GM23338 (cell line): ENCODE measurements at regions not wholly inside any gene's neighbourhood (a gene's known extent, or its start where the extent isn't known, plus 50 kb on each side); places are given as distances from the start of the nearest gene placed in this dataset.

ENCODE experiments used
- ATAC-seq: fragments of 200-7000 bp; cut with Tn5 transposase; 3 replicates; pipeline ENCODE4 v1.9.1; 2020
- DNase-seq: peaks from one replicate; pipeline ENCODE4 v3.0.0-alpha.2; 2015; ENCODE audit warnings: low spot score
- H2AFZ ChIP-seq: fragments of 200-600 bp; sonication (generic); 2 replicates; pipeline ENCODE4 v1.8.0; 2016; ENCODE audit warnings: antibody characterized with exemption, mild to moderate bottlenecking, moderate library complexity
- H3F3A ChIP-seq: fragments of 200-600 bp; sonication (generic); replicated peaks from 2 replicates; pipeline ENCODE4 v1.8.0; 2017; ENCODE audit warnings: antibody characterized with exemption, mixed run types, low read depth
- H3K27ac ChIP-seq: fragments of 200-600 bp; sonication (generic); 2 replicates; pipeline ENCODE4 v1.6.1; 2016; ENCODE audit warnings: low read depth
- H3K27me3 ChIP-seq: fragments of 200-600 bp; sonication (generic); 2 replicates; pipeline ENCODE4 v1.8.0; 2016; ENCODE audit warnings: mild to moderate bottlenecking, mixed run types, moderate library complexity; ENCODE audit not compliant: insufficient read depth
- H3K36me3 ChIP-seq: fragments of 200-600 bp; sonication (generic); 2 replicates; pipeline ENCODE4 v1.8.0; 2016; ENCODE audit warnings: mild to moderate bottlenecking; ENCODE audit not compliant: insufficient read depth
- H3K4me1 ChIP-seq: fragments of 200-600 bp; sonication (generic); 2 replicates; pipeline ENCODE4 v1.8.0; 2016; ENCODE audit warnings: mild to moderate bottlenecking, moderate library complexity; ENCODE audit not compliant: insufficient read depth
- H3K4me2 ChIP-seq: fragments of 200-600 bp; sonication (generic); 2 replicates; pipeline ENCODE4 v1.7.1; 2017; ENCODE audit warnings: mixed run types
- H3K4me3 ChIP-seq: fragments of 200-600 bp; sonication (generic); 2 replicates; pipeline ENCODE4 v1.6.1; 2016; ENCODE audit warnings: mixed run types
- H3K79me2 ChIP-seq: fragments of 200-600 bp; sonication (generic); replicated peaks from 2 replicates; pipeline ENCODE4 v1.8.0; 2017; ENCODE audit warnings: mild to moderate bottlenecking; ENCODE audit not compliant: insufficient read depth
- H3K9me2 ChIP-seq: fragments of 200-600 bp; sonication (generic); 2 replicates; pipeline ENCODE4 v1.8.0; 2017; ENCODE audit not compliant: insufficient read depth
- H4K20me1 ChIP-seq: fragments of 200-600 bp; sonication (generic); replicated peaks from 2 replicates; pipeline ENCODE4 v1.8.0; 2017; ENCODE audit warnings: mild to moderate bottlenecking; ENCODE audit not compliant: insufficient read depth
- H3K27ac Mint-ChIP-seq: 2 replicates; pipeline ENCODE4 v1.8.0; 2020; ENCODE audit warnings: inconsistent platforms, mild to moderate bottlenecking, moderate library complexity, mixed read lengths
- H3K27me3 Mint-ChIP-seq: 3 replicates; pipeline ENCODE4 v1.8.0; 2022; ENCODE audit warnings: low read depth, mild to moderate bottlenecking, moderate library complexity, mixed read lengths, inconsistent platforms; ENCODE audit not compliant: insufficient read depth, poor library complexity
- H3K36me3 Mint-ChIP-seq: 3 replicates; pipeline ENCODE4 v1.8.0; 2021; ENCODE audit warnings: low read depth, mild to moderate bottlenecking, inconsistent platforms, moderate library complexity, mixed read lengths
- H3K4me1 Mint-ChIP-seq: 3 replicates; pipeline ENCODE4 v1.8.0; 2020; ENCODE audit warnings: mild to moderate bottlenecking, inconsistent platforms, mixed read lengths
- H3K4me3 Mint-ChIP-seq: 3 replicates; pipeline ENCODE4 v1.8.0; 2021; ENCODE audit warnings: moderate library complexity, mild to moderate bottlenecking, inconsistent platforms, mixed read lengths
- H3K9me3 Mint-ChIP-seq: 3 replicates; pipeline ENCODE4 v1.8.0; 2020; ENCODE audit warnings: moderate library complexity, mild to moderate bottlenecking, inconsistent platforms, mixed read lengths
- CREB1 ChIP-seq: fragments of 250-450 bp; sonication (Bioruptor Pico); IDR thresholded peaks from 2 replicates; pipeline ENCODE4 v1.5.0; 2020; ENCODE audit warnings: low read depth, mild to moderate bottlenecking, moderate library complexity
- EZH2 ChIP-seq: fragments of 200-600 bp; sonication (generic); IDR thresholded peaks from one replicate; pipeline ENCODE4 v1.8.0; 2017; ENCODE audit warnings: antibody characterized with exemption, mild to moderate bottlenecking, low read depth; ENCODE audit not compliant: unreplicated experiment
- EZH2phosphoT487 ChIP-seq: fragments of 200-600 bp; sonication (generic); IDR thresholded peaks from one replicate; pipeline ENCODE4 v1.8.1; 2018; ENCODE audit warnings: antibody characterized with exemption; ENCODE audit not compliant: unreplicated experiment
- NANOG ChIP-seq: IDR thresholded peaks from 2 replicates; pipeline ENCODE4 v1.6.1; 2016; ENCODE audit warnings: antibody characterized with exemption, borderline replicate concordance
- POLR2AphosphoS5 ChIP-seq: IDR thresholded peaks from 2 replicates; pipeline ENCODE4 v1.6.1; 2016; ENCODE audit warnings: antibody characterized with exemption, low read depth
- STAT1 ChIP-seq: IDR thresholded peaks from one replicate; pipeline ENCODE4 v1.6.1; 2016; ENCODE audit warnings: antibody characterized with exemption; ENCODE audit not compliant: unreplicated experiment
- ZNF114 ChIP-seq: fragments of 250-450 bp; sonication (Bioruptor Pico); IDR thresholded peaks from 2 replicates; pipeline ENCODE4 v1.5.0; 2020; ENCODE audit warnings: mild to moderate bottlenecking, moderate library complexity
- ZNF331 ChIP-seq: fragments of 250-450 bp; sonication (Bioruptor Pico); IDR thresholded peaks from 2 replicates; pipeline ENCODE4 v1.5.0; 2020; ENCODE audit warnings: low read depth, mild to moderate bottlenecking, moderate library complexity
- TF ChIP-seq, protein P1 (sequence below): IDR thresholded peaks from 2 replicates; pipeline ENCODE4 v1.6.1; 2016; ENCODE audit warnings: antibody characterized with exemption
- TF ChIP-seq, protein P2 (sequence below), 2 experiments: fragments of 200-600 bp in 1 of 2; sonication (generic) in 1 of 2; conservative IDR thresholded peaks; 2 replicates each; pipeline versions ENCODE4 v1.5.1 to v1.6.1; 2016 to 2017; ENCODE audit warnings: antibody characterized with exemption in 2 of 2, low read depth in 2 of 2, mild to moderate bottlenecking in 2 of 2, moderate library complexity in 1 of 2
- TF ChIP-seq, protein P3 (sequence below): fragments of 250-450 bp; sonication (Bioruptor Pico); IDR thresholded peaks from 2 replicates; pipeline ENCODE4 v1.5.0; 2020; ENCODE audit warnings: mild to moderate bottlenecking, moderate library complexity

DNA sequence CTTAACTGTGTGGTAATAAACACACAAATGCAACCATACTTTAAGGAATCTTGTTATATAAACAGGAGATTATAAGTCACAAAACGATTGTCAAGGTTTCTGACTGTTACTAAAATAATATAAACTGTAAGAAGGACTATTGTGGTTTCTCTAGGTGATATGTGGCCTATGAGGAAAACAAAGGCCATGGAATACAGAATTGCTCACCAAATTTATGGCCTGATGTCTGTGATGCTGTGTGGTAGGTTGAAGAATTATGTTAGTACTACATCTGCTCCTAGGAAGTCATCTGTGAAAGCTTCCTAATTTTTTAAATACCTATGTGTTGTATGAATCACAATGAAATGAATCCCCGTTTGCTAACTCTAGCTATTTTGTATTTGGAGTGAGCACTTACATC, 875.4 kb upstream of the MAP3K7 start:
- TF ChIP-seq ZNF331 (CRISPR knock-in tag) (no peak), POLR2AphosphoS5 (no peak), NANOG (no peak), CREB1 (no peak)
- Mint-ChIP-seq H3K9me3 (no peaks in the 10 kb centered on the region), H3K36me3 (no peaks in the 10 kb centered on the region), H3K4me1 (no peaks in the 10 kb centered on the region), H3K4me3 (no peak overlapping the region), H3K27ac (no peak overlapping the region), H3K27me3 (no peaks in the 10 kb centered on the region)
- no peak for ATAC-seq
- Histone ChIP-seq H3K9me2 (no peaks in the 10 kb centered on the region), H3F3A (no peaks in the 10 kb centered on the region), H3K36me3 (no peaks in the 10 kb centered on the region), H3K4me2 (no peak overlapping the region), H3K4me1 (no peaks in the 10 kb centered on the region), H3K27ac (no peak overlapping the region), H2AFZ (no peak overlapping the region), H3K4me3 (no peak overlapping the region), H3K79me2 (no peaks in the 10 kb centered on the region), H4K20me1 (no peaks in the 10 kb centered on the region), H3K27me3 (no peaks in the 10 kb centered on the region)
- no peak for DNase-seq

DNA sequence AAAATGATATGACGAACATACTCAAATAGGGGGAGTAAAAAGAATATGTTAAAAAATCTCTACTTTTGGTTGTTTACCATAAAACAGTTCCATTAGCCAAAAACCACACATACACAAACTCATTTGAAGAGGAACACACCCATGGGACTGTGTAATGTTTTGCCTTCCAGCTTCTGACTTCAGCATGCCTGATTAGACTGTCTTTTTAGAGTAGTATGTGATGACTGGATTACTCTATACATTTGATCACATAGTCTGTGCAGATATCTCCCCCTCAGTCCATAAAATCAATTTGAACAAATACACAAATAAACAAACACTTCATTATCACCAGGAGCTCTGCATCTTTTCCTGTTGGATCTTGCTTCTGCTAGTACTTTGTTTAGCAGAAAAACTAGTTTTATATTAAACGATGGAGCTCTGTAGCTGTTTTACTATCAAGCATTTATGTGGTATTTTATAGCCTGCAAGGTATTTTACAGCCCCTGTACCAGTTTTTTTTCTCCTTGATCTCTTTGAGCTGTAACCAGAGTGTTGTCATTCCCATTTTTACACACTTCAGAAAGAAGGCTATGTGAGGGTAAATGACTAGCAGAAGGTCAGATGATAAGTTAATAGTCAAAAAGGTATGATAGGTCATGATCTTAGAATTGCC, 866.5 kb upstream of the MAP3K7 start:
- no peak overlapping the region for H3K27ac Mint-ChIP-seq
- Histone ChIP-seq H3K27ac (no peak overlapping the region), H3K4me2 (no peak overlapping the region), H3K4me3 (no peak overlapping the region), H3F3A (no peaks in the 10 kb centered on the region), H3K27me3 (no peaks in the 10 kb centered on the region), H4K20me1 (no peaks in the 10 kb centered on the region), H3K79me2 (no peaks in the 10 kb centered on the region), H3K9me2 (0 out of 2 replicates have a peak, but pooled peaks cover 2% of the 10 kb centered on the region), H3K36me3 (no peaks in the 10 kb centered on the region), H3K4me1 (no peaks in the 10 kb centered on the region), H2AFZ (no peak overlapping the region)
- H3K4me1 Mint-ChIP-seq, result no peaks in the 10 kb centered on the region
- no peak for DNase-seq
- no peaks in the 10 kb centered on the region for H3K9me3 Mint-ChIP-seq
- H3K4me3 Mint-ChIP-seq, result no peak overlapping the region
- H3K36me3 Mint-ChIP-seq, result no peaks in the 10 kb centered on the region
- ATAC-seq, result no peak
- H3K27me3 Mint-ChIP-seq, result no peaks in the 10 kb centered on the region
- TF ChIP-seq, protein P1, sequence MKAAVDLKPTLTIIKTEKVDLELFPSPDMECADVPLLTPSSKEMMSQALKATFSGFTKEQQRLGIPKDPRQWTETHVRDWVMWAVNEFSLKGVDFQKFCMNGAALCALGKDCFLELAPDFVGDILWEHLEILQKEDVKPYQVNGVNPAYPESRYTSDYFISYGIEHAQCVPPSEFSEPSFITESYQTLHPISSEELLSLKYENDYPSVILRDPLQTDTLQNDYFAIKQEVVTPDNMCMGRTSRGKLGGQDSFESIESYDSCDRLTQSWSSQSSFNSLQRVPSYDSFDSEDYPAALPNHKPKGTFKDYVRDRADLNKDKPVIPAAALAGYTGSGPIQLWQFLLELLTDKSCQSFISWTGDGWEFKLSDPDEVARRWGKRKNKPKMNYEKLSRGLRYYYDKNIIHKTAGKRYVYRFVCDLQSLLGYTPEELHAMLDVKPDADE, result no peak
- TF ChIP-seq, protein P2, sequence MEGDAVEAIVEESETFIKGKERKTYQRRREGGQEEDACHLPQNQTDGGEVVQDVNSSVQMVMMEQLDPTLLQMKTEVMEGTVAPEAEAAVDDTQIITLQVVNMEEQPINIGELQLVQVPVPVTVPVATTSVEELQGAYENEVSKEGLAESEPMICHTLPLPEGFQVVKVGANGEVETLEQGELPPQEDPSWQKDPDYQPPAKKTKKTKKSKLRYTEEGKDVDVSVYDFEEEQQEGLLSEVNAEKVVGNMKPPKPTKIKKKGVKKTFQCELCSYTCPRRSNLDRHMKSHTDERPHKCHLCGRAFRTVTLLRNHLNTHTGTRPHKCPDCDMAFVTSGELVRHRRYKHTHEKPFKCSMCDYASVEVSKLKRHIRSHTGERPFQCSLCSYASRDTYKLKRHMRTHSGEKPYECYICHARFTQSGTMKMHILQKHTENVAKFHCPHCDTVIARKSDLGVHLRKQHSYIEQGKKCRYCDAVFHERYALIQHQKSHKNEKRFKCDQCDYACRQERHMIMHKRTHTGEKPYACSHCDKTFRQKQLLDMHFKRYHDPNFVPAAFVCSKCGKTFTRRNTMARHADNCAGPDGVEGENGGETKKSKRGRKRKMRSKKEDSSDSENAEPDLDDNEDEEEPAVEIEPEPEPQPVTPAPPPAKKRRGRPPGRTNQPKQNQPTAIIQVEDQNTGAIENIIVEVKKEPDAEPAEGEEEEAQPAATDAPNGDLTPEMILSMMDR (conservative IDR thresholded peaks at IDR 0.05; ENCODE audit: low read depth in 2 of 2), result no peak
- TF ChIP-seq ZNF331 (CRISPR knock-in tag), result no peak
- TF ChIP-seq NANOG, result no peak
- TF ChIP-seq POLR2AphosphoS5, result no peak
- TF ChIP-seq, protein P3, sequence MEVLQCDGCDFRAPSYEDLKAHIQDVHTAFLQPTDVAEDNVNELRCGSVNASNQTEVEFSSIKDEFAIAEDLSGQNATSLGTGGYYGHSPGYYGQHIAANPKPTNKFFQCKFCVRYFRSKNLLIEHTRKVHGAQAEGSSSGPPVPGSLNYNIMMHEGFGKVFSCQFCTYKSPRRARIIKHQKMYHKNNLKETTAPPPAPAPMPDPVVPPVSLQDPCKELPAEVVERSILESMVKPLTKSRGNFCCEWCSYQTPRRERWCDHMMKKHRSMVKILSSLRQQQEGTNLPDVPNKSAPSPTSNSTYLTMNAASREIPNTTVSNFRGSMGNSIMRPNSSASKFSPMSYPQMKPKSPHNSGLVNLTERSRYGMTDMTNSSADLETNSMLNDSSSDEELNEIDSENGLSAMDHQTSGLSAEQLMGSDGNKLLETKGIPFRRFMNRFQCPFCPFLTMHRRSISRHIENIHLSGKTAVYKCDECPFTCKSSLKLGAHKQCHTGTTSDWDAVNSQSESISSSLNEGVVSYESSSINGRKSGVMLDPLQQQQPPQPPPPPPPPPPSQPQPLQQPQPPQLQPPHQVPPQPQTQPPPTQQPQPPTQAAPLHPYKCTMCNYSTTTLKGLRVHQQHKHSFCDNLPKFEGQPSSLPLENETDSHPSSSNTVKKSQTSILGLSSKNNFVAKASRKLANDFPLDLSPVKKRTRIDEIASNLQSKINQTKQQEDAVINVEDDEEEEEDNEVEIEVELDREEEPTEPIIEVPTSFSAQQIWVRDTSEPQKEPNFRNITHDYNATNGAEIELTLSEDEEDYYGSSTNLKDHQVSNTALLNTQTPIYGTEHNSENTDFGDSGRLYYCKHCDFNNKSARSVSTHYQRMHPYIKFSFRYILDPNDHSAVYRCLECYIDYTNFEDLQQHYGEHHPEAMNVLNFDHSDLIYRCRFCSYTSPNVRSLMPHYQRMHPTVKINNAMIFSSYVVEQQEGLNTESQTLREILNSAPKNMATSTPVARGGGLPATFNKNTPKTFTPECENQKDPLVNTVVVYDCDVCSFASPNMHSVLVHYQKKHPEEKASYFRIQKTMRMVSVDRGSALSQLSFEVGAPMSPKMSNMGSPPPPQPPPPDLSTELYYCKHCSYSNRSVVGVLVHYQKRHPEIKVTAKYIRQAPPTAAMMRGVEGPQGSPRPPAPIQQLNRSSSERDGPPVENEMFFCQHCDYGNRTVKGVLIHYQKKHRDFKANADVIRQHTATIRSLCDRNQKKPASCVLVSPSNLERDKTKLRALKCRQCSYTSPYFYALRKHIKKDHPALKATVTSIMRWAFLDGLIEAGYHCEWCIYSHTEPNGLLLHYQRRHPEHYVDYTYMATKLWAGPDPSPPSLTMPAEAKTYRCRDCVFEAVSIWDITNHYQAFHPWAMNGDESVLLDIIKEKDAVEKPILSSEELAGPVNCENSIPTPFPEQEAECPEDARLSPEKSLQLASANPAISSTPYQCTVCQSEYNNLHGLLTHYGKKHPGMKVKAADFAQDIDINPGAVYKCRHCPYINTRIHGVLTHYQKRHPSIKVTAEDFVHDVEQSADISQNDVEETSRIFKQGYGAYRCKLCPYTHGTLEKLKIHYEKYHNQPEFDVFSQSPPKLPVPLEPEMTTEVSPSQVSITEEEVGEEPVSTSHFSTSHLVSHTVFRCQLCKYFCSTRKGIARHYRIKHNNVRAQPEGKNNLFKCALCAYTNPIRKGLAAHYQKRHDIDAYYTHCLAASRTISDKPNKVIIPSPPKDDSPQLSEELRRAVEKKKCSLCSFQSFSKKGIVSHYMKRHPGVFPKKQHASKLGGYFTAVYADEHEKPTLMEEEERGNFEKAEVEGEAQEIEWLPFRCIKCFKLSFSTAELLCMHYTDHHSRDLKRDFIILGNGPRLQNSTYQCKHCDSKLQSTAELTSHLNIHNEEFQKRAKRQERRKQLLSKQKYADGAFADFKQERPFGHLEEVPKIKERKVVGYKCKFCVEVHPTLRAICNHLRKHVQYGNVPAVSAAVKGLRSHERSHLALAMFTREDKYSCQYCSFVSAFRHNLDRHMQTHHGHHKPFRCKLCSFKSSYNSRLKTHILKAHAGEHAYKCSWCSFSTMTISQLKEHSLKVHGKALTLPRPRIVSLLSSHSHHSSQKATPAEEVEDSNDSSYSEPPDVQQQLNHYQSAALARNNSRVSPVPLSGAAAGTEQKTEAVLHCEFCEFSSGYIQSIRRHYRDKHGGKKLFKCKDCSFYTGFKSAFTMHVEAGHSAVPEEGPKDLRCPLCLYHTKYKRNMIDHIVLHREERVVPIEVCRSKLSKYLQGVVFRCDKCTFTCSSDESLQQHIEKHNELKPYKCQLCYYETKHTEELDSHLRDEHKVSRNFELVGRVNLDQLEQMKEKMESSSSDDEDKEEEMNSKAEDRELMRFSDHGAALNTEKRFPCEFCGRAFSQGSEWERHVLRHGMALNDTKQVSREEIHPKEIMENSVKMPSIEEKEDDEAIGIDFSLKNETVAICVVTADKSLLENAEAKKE (CRISPR knock-in tag), result no peak
- no peak for TF ChIP-seq EZH2phosphoT487
- no peak for TF ChIP-seq ZNF114
- TF ChIP-seq STAT1, result no peak
- TF ChIP-seq EZH2, result no peak
- no peak for TF ChIP-seq CREB1
